ENCODE measurements at regions not wholly inside any gene's neighbourhood (a gene's known extent, or its start where the extent isn't known, plus 50 kb on each side); places are given as distances from the start of the nearest gene placed in this dataset.

DNA sequence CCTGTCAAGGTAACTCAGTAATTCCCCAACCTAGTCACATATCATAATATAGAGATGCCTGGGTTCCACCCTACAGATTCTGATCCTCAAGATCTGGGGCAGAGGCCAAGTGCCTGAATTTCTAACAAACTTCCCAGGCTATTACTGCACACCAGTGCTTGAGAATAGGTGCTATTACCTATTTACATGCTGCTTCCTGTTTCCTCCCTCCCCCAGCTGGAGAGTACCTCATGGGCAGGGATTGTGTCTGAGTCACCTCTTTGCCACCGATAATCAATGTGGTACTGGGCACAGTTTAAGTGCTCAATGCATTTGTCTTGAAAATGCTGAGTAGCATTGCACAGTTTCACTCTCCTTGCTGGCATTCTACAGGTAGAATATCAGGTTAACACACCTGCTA lies 582.2 kb upstream of the CADM1 start:
- WGBS, result 57% methylated on average over 1 of the region's 1 CpG

DNA sequence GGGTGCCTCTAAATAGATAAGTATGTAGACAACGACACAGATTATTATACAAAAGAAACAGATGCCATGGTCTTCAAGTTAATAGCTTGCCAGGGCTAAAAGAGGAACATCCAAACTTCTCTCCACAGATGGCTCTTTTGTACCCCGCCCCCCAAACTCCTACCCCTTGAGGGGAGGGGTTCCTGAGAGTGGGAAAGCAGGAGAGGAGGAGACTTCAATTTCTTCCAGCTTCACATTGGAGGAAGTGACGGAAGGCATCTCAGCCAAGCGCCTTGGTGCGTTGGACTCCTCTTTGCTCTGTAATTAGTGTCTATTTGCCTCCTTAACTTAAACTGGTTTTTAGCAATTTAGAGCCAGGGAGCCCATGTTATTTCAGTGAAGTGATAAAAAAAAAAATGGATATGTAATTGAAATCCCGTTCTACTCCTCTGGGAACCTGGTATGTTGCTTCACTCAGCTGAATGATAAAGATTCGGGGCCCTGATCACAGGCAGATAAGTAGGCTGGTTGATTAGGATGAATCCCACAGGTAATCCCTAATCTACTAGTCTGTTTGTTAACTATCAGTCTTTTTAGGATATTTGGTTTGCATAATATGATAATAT lies 580.9 kb upstream of the CADM1 start:
- DNase-seq (ENCODE audit: low spot score), result no peak
- 72% methylated on average over 7 of the region's 7 CpGs for WGBS
- Histone ChIP-seq H3K4me3 (ENCODE audit: low read depth in 1 of 3, low read length in 3 of 3) (no peak overlapping the region), H3K9me3 (ENCODE audit: control insufficient read depth in 4 of 4, low read length in 3 of 4) (no peaks in the 10 kb centered on the region), H3K27ac (ENCODE audit: low read depth in 1 of 2, low read length in 2 of 2) (no peak overlapping the region), H3K9ac (ENCODE audit: low read depth in 1 of 2, low read length in 2 of 2) (no peak overlapping the region), H3K27me3 (ENCODE audit: control insufficient read depth in 4 of 4, insufficient read depth in 4 of 4, low read length in 3 of 4) (peaks cover 0 to 2% (median 0%) of the 10 kb centered on the region in 4 donors), H3K4me1 (ENCODE audit: control insufficient read depth in 4 of 4, insufficient read depth in 4 of 4, low read length in 3 of 4) (no peaks in the 10 kb centered on the region), H3K36me3 (ENCODE audit: control insufficient read depth in 4 of 4, insufficient read depth in 3 of 4, low read depth in 1 of 4, low read length in 3 of 4) (no peaks in the 10 kb centered on the region)
- no peak for TF ChIP-seq HNF4A (conservative IDR thresholded peaks at IDR 0.05)
- TF ChIP-seq, protein P1, sequence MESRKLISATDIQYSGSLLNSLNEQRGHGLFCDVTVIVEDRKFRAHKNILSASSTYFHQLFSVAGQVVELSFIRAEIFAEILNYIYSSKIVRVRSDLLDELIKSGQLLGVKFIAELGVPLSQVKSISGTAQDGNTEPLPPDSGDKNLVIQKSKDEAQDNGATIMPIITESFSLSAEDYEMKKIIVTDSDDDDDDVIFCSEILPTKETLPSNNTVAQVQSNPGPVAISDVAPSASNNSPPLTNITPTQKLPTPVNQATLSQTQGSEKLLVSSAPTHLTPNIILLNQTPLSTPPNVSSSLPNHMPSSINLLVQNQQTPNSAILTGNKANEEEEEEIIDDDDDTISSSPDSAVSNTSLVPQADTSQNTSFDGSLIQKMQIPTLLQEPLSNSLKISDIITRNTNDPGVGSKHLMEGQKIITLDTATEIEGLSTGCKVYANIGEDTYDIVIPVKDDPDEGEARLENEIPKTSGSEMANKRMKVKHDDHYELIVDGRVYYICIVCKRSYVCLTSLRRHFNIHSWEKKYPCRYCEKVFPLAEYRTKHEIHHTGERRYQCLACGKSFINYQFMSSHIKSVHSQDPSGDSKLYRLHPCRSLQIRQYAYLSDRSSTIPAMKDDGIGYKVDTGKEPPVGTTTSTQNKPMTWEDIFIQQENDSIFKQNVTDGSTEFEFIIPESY (IDR thresholded peaks at IDR 0.05), result no peak
- TF ChIP-seq JUND (IDR thresholded peaks at IDR 0.05), result no peak
- TF ChIP-seq RXRA (IDR thresholded peaks at IDR 0.05), result no peak
- no peak for TF ChIP-seq SP1 (IDR thresholded peaks at IDR 0.05)
- TF ChIP-seq EGR1 (IDR thresholded peaks at IDR 0.05; ENCODE audit: low read depth in 2 of 2), result no peak
- no peak for TF ChIP-seq TAF1 (conservative IDR thresholded peaks at IDR 0.05)
- no peak for TF ChIP-seq GABPA (IDR thresholded peaks at IDR 0.05 in 1 of 2, conservative IDR thresholded peaks at IDR 0.05 in 1 of 2)

More for the DNA sequence above, 582.2 kb upstream of the CADM1 start:
- H3K4me3 ChIP-seq (ENCODE audit: low read depth in 1 of 3, low read length in 3 of 3), result no peak overlapping the region
- DNase-seq (ENCODE audit: low spot score), result no peak
- TF ChIP-seq, protein P2, sequence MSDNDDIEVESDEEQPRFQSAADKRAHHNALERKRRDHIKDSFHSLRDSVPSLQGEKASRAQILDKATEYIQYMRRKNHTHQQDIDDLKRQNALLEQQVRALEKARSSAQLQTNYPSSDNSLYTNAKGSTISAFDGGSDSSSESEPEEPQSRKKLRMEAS (IDR thresholded peaks at IDR 0.05), result no peak
- TF ChIP-seq HNF4A (conservative IDR thresholded peaks at IDR 0.05), result no peak
- TF ChIP-seq EGR1 (IDR thresholded peaks at IDR 0.05; ENCODE audit: low read depth in 2 of 2), result no peak
- no peak for TF ChIP-seq RXRA (IDR thresholded peaks at IDR 0.05)
- TF ChIP-seq, protein P3, sequence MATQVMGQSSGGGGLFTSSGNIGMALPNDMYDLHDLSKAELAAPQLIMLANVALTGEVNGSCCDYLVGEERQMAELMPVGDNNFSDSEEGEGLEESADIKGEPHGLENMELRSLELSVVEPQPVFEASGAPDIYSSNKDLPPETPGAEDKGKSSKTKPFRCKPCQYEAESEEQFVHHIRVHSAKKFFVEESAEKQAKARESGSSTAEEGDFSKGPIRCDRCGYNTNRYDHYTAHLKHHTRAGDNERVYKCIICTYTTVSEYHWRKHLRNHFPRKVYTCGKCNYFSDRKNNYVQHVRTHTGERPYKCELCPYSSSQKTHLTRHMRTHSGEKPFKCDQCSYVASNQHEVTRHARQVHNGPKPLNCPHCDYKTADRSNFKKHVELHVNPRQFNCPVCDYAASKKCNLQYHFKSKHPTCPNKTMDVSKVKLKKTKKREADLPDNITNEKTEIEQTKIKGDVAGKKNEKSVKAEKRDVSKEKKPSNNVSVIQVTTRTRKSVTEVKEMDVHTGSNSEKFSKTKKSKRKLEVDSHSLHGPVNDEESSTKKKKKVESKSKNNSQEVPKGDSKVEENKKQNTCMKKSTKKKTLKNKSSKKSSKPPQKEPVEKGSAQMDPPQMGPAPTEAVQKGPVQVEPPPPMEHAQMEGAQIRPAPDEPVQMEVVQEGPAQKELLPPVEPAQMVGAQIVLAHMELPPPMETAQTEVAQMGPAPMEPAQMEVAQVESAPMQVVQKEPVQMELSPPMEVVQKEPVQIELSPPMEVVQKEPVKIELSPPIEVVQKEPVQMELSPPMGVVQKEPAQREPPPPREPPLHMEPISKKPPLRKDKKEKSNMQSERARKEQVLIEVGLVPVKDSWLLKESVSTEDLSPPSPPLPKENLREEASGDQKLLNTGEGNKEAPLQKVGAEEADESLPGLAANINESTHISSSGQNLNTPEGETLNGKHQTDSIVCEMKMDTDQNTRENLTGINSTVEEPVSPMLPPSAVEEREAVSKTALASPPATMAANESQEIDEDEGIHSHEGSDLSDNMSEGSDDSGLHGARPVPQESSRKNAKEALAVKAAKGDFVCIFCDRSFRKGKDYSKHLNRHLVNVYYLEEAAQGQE (IDR thresholded peaks at IDR 0.05), result no peak
- TF ChIP-seq FOXA1 (IDR thresholded peaks at IDR 0.05), result no peak
- no peak for TF ChIP-seq SP1 (IDR thresholded peaks at IDR 0.05)
- TF ChIP-seq FOXA2 (IDR thresholded peaks at IDR 0.05), result no peak
- TF ChIP-seq HNF4G (IDR thresholded peaks at IDR 0.05), result no peak
- TF ChIP-seq GABPA (IDR thresholded peaks at IDR 0.05 in 1 of 2, conservative IDR thresholded peaks at IDR 0.05 in 1 of 2), result no peak
- no peak for TF ChIP-seq NR2F2 (IDR thresholded peaks at IDR 0.05)
- TF ChIP-seq, protein P4, sequence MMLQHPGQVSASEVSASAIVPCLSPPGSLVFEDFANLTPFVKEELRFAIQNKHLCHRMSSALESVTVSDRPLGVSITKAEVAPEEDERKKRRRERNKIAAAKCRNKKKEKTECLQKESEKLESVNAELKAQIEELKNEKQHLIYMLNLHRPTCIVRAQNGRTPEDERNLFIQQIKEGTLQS (IDR thresholded peaks at IDR 0.05), result no peak
- TF ChIP-seq JUND (IDR thresholded peaks at IDR 0.05), result no peak
- no peak overlapping the region for H3K27ac ChIP-seq (ENCODE audit: low read depth in 1 of 2, low read length in 2 of 2)
- no peaks in the 10 kb centered on the region for H3K4me1 ChIP-seq (ENCODE audit: control insufficient read depth in 4 of 4, insufficient read depth in 4 of 4, low read length in 3 of 4)
- peaks cover 0 to 2% (median 0%) of the 10 kb centered on the region in 4 donors for H3K27me3 ChIP-seq (ENCODE audit: control insufficient read depth in 4 of 4, insufficient read depth in 4 of 4, low read length in 3 of 4)
- H3K36me3 ChIP-seq (ENCODE audit: control insufficient read depth in 4 of 4, insufficient read depth in 3 of 4, low read depth in 1 of 4, low read length in 3 of 4), result no peaks in the 10 kb centered on the region
- no peak overlapping the region for H3K9ac ChIP-seq (ENCODE audit: low read depth in 1 of 2, low read length in 2 of 2)
- H3K9me3 ChIP-seq (ENCODE audit: control insufficient read depth in 4 of 4, low read length in 3 of 4), result no peaks in the 10 kb centered on the region
